ENCODE measurements at regions not wholly inside any gene's neighbourhood (a gene's known extent, or its start where the extent isn't known, plus 50 kb on each side); places are given as distances from the start of the nearest gene placed in this dataset.
"Not testable (repeated sequence)": the region's sequence is repeated elsewhere in the genome, so short reads cannot be mapped to it uniquely, and the experiment has no call there.

GRCh38 chr16:16624367-16624766, 245.4 kb downstream of the NPIPA7 start:
- not testable (repeated sequence) for DNase-seq

- DNase-seq = not testable (repeated sequence)
Observed at GRCh38 chr16:16625140-16625539, 246.2 kb downstream of the NPIPA7 start.

- not testable (repeated sequence) for DNase-seq
Observed at GRCh38 chr16:16627865-16628264, 248.9 kb downstream of the NPIPA7 start.

- not testable (repeated sequence) for DNase-seq
Observed at GRCh38 chr16:16638231-16638630, 259.3 kb downstream of the NPIPA7 start.

GRCh38 chr16:16638714-16639113, 259.8 kb downstream of the NPIPA7 start:
- DNase-seq = not testable (repeated sequence)

- DNase-seq = not testable (repeated sequence)
Observed at GRCh38 chr16:16643828-16644227, 264.9 kb downstream of the NPIPA7 start.

- DNase-seq = not testable (repeated sequence)
Observed at GRCh38 chr16:16648002-16648401, 269.1 kb downstream of the NPIPA7 start.

- DNase-seq = not testable (repeated sequence)
Observed at GRCh38 chr16:16672180-16672812, 293.4 kb downstream of the NPIPA7 start.

- DNase-seq = not testable (repeated sequence)
Observed at GRCh38 chr16:16674820-16675219, 295.9 kb downstream of the NPIPA7 start.

GRCh38 chr16:16721849-16722248, 342.9 kb downstream of the NPIPA7 start:
- DNase-seq = not testable (repeated sequence)

- DNase-seq = not testable (repeated sequence)
Observed at GRCh38 chr16:16722666-16723065, 343.7 kb downstream of the NPIPA7 start.

GRCh38 chr16:16723819-16724519, 345.0 kb downstream of the NPIPA7 start:
- DNase-seq = not testable (repeated sequence)

GRCh38 chr16:16727048-16727447, 348.1 kb downstream of the NPIPA7 start:
- not testable (repeated sequence) for DNase-seq

GRCh38 chr16:16742573-16742972, 363.6 kb downstream of the NPIPA7 start:
- DNase-seq = not testable (repeated sequence)

- not testable (repeated sequence) for DNase-seq
Observed at GRCh38 chr16:16754992-16755667, 376.2 kb downstream of the NPIPA7 start.

GRCh38 chr16:16763449-16763848, 384.5 kb downstream of the NPIPA7 start:
- DNase-seq = no peak

GRCh38 chr16:16770717-16771116, 391.8 kb downstream of the NPIPA7 start:
- DNase-seq = not testable (repeated sequence)

- no peak for DNase-seq
Observed at GRCh38 chr16:16774389-16774788, 395.4 kb downstream of the NPIPA7 start.

- no peak for DNase-seq
Observed at GRCh38 chr16:16778332-16778731, 399.4 kb downstream of the NPIPA7 start.

- DNase-seq = no peak
Observed at GRCh38 chr16:16780588-16780987, 401.6 kb downstream of the NPIPA7 start.

GRCh38 chr16:16782153-16782552, 403.2 kb downstream of the NPIPA7 start:
- no peak for DNase-seq

- no peak for DNase-seq
Observed at GRCh38 chr16:16788004-16788403, 409.1 kb downstream of the NPIPA7 start.

GRCh38 chr16:16790597-16790996, 411.7 kb downstream of the NPIPA7 start:
- no peak for DNase-seq

GRCh38 chr16:16791051-16791450, 412.1 kb downstream of the NPIPA7 start:
- DNase-seq = no peak
